ENCODE measurements at regions not wholly inside any gene's neighbourhood (a gene's known extent, or its start where the extent isn't known, plus 50 kb on each side); places are given as distances from the start of the nearest gene placed in this dataset.
"Not testable (repeated sequence)": the region's sequence is repeated elsewhere in the genome, so short reads cannot be mapped to it uniquely, and the experiment has no call there.

- no peak for TF ChIP-seq CTCF (IDR thresholded peaks at IDR 0.05; ENCODE audit: low read depth, low read length)
- no peak for DNase-seq (ENCODE audit: extremely low read depth, low read depth)
Observed at GRCh38 chr5:152634586-152634985, 229.5 kb upstream of the NMUR2 start.

- DNase-seq (ENCODE audit: extremely low read depth, low read depth), result no peak
- no peak for TF ChIP-seq CTCF (IDR thresholded peaks at IDR 0.05; ENCODE audit: low read depth, low read length)
Observed at GRCh38 chr5:152638996-152639552, 234.0 kb upstream of the NMUR2 start.

GRCh38 chr5:152641970-152642805 lies 237.1 kb upstream of the NMUR2 start:
- DNase-seq (ENCODE audit: extremely low read depth, low read depth), result no peak
- TF ChIP-seq CTCF (IDR thresholded peaks at IDR 0.05; ENCODE audit: low read depth, low read length), result no peak

GRCh38 chr5:152642880-152643279 lies 237.8 kb upstream of the NMUR2 start:
- DNase-seq (ENCODE audit: extremely low read depth, low read depth), result no peak
- TF ChIP-seq CTCF (IDR thresholded peaks at IDR 0.05; ENCODE audit: low read depth, low read length), result no peak

GRCh38 chr5:152644029-152644728 lies 239.1 kb upstream of the NMUR2 start:
- no peak for TF ChIP-seq CTCF (IDR thresholded peaks at IDR 0.05; ENCODE audit: low read depth, low read length)
- DNase-seq (ENCODE audit: extremely low read depth, low read depth), result no peak

- no peak for TF ChIP-seq CTCF (IDR thresholded peaks at IDR 0.05; ENCODE audit: low read depth, low read length)
- no peak for DNase-seq (ENCODE audit: extremely low read depth, low read depth)
Observed at GRCh38 chr5:152649609-152650008, 244.5 kb upstream of the NMUR2 start.

GRCh38 chr5:152650413-152650812 lies 245.3 kb upstream of the NMUR2 start:
- no peak for TF ChIP-seq CTCF (IDR thresholded peaks at IDR 0.05; ENCODE audit: low read depth, low read length)
- DNase-seq (ENCODE audit: extremely low read depth, low read depth), result no peak

- DNase-seq (ENCODE audit: extremely low read depth, low read depth), result not testable (repeated sequence)
Observed at GRCh38 chr5:152659470-152659869, 254.4 kb upstream of the NMUR2 start.

Measured in AG09319 (cell line).